HG03097 (cell line): ENCODE measurements at regions not wholly inside any gene's neighbourhood (a gene's known extent, or its start where the extent isn't known, plus 50 kb on each side); places are given as distances from the start of the nearest gene placed in this dataset.
"Not testable (repeated sequence)": the region's sequence is repeated elsewhere in the genome, so short reads cannot be mapped to it uniquely, and the experiment has no call there.

Experiments used
- ATAC-seq: cut with Tn5 transposase; IDR thresholded peaks from one replicate; pipeline ENCODE4 v1.9.1; 2021; ENCODE audit not compliant: unreplicated experiment, low FRiP score

GRCh38 chr21:28725396-28725795 lies 267.3 kb downstream of the LTN1 start:
- no peak for ATAC-seq

- ATAC-seq = no peak
Observed at GRCh38 chr21:28723646-28724045, 269.0 kb downstream of the LTN1 start.

GRCh38 chr21:28719723-28720122 lies 273.0 kb downstream of the LTN1 start:
- no peak for ATAC-seq

GRCh38 chr21:28714777-28715464 lies 277.8 kb downstream of the LTN1 start:
- no peak for ATAC-seq

GRCh38 chr21:28712411-28712810 lies 280.3 kb downstream of the LTN1 start:
- ATAC-seq = no peak

DNA sequence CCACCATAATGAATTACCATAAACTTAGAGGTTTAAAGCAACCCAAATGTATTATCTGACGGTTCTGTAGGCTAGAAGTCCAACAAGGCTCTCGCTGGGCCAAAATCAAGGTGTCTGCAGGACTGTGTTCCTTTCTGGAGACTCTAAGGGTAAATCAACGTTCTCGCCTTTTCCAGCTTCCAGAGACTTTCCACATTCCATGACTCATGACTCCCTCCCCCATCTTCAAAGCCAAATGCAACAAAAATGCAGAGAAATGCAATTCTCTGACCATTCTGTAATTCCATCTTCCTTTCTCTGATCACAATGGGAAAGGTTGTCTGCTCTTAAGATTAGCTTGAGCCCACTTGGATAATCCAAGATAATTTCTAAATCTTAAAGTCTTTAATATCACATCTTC lies 287.1 kb downstream of the LTN1 start:
- ATAC-seq = no peak

- ATAC-seq = no peak
Observed at GRCh38 chr21:28704746-28705145, 287.9 kb downstream of the LTN1 start.

- no peak for ATAC-seq
Observed at GRCh38 chr21:28703861-28704260, 288.8 kb downstream of the LTN1 start.

DNA sequence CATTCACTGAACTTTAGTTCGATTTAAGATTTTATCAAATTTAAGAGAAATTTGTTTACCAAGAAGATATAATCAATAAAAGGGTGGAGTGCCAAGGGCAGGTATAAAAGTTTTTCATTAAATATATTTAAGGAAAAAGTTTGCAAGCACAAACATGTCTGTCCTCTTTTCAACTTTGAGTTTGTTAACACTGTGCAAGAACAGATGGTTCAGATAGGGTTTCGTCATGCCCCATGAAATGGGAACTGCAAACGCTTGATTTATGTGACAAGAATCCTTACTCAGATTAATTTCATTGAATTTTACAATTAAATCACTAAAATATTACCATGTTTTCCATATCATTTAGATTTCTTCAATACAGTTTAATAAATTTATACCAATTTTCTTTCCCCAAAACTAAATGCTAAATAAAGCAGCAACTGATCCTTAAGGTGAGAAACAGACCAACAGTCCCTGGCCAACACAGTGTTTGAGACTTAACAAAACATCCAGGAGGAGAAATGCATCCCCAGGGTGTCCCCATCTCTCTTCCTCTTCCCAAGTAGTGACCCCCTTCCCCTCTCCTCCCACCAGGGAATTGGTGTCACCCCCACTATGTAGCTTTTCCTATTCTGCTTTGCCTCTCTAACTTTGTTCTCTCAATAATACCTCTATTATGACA lies 292.9 kb downstream of the LTN1 start:
- no peak for ATAC-seq

- ATAC-seq = no peak
Observed at GRCh38 chr21:28699186-28699585, 293.5 kb downstream of the LTN1 start.

DNA sequence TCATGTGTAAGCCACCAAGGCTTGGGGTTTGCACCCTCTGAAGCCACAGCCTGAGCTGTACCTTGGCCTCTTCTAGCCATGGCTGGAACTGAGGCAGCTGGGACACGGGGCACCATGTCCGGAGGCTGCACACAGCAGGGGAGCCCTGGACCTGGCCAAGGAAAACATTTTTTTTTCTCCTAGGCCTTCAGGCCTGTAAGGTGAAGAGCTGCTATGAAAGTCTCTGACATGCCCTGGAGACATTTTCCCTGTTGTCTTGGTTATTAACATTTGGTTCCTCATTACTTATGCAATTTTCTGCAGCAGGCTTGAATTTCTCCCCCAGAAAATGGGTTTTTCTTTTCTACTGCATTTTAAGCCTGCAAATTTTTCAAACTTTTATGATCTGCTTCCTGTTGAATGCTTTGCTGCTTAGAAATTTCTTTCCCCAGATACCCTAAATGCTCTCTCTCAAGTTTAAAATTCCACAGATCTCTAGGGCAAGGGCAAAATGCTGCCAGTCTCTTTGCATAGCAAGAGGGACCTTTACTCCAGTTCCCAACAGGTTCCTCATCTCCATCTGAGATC lies 295.8 kb downstream of the LTN1 start:
- no peak for ATAC-seq

GRCh38 chr21:28693476-28693875 lies 299.2 kb downstream of the LTN1 start:
- no peak for ATAC-seq

- ATAC-seq = no peak
Observed at GRCh38 chr21:28690196-28690595, 302.5 kb downstream of the LTN1 start.

- no peak for ATAC-seq
Observed at GRCh38 chr21:28688381-28688780, 304.3 kb downstream of the LTN1 start.

GRCh38 chr21:28687586-28687985 lies 305.1 kb downstream of the LTN1 start:
- no peak for ATAC-seq

GRCh38 chr21:28683982-28684752 lies 308.5 kb downstream of the LTN1 start:
- ATAC-seq = no peak

GRCh38 chr21:28682884-28683283 lies 309.8 kb downstream of the LTN1 start:
- not testable (repeated sequence) for ATAC-seq

DNA sequence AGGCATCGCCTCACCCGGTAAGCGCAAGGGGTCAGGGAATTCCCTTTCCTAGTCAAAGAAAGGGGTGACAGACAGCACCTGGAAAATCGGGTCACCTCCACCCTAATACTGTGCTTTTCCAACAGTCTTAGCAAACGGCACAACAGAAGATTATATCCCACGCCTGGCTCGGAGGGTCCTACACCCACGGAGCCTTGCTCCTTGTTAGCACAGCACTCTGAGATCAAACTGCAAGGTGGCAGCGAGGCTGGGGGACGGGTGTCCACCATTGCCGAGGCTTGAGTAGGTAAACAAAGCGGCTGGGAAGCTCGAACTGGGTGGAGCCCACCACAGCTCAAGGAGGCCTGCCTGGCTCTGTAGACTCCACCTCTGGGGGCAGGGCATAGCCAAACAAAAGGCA lies 315.6 kb downstream of the LTN1 start:
- ATAC-seq = not testable (repeated sequence)

GRCh38 chr21:28675331-28676041 lies 317.2 kb downstream of the LTN1 start:
- ATAC-seq = no peak

GRCh38 chr21:28674763-28675162 lies 317.9 kb downstream of the LTN1 start:
- no peak for ATAC-seq
